ENCODE measurements at regions not wholly inside any gene's neighbourhood (a gene's known extent, or its start where the extent isn't known, plus 50 kb on each side); places are given as distances from the start of the nearest gene placed in this dataset.
A peak's percentile ranks its signal among the peaks of the same experiment; 100 is the strongest.
"Not testable (repeated sequence)": the region's sequence is repeated elsewhere in the genome, so short reads cannot be mapped to it uniquely, and the experiment has no call there.

- not testable (repeated sequence) for DNase-seq
Measured at GRCh38 chr2:131672471-131673399, 145.0 kb downstream of the CCDC74A start.

DNA sequence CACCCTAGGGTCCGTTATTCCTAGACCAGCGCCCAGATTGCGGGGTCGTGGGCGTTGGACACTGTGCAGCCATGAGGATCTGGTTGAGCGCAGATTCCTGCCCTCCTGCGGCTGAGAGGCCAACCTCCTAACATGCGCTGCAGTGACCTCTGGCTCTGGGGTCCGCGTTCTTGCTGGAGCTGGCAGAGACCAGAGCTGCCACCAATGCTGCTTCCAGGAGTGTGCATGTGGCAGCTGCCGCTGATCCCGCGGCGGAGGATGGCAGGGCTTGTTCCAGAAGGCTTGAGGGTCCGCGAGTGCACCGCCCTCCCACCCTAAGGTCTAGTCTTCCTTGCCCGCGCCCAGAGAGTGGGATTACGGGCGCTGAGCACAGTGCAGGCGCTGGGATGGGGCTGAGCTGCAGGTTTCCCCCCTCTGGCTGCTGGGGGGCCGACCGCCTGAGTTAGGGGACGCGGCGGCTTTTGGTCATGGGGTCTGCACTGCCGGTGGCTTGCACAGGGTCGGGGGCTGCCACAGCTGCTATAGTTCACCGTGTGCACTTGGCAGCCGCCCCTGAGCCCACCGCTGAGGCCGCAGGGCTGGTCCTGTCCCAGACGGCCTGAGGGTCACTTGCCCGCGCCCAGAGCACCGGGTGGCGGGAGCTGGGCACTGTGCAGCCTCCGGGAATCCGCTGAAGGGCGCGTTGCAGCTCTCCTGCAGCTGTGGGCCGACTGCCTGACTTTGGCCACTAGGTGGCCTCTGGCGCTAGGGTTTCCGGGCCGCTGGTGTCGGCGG lies 145.9 kb downstream of the CCDC74A start:
- DNase-seq = no peak

GRCh38 chr2:131674174-131674507 lies 146.5 kb downstream of the CCDC74A start:
- DNase-seq = no peak

DNA sequence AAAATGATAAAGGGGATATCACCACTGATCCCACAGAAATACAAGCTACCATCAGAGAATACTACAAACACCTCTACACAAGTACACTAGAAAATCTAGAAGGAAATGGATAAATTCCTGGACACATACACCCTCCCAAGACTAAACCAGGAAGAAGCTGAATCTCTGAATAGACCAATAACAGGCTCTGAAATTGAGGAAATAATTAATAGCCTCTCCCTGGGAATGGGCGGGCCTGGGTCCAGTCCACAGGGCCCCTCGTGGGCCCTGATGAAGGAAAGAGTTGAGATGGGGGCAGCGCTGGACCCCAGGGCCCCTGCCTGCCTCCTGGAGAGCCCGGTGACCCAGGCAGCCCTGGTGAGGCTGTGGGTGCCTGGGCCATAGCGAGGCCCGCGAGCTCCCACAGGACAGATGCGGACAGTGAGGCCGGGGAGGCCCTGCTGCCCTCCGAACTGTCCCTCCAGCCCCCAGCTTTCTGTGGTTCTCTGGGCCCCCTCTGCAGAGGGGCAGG lies 154.0 kb downstream of the CCDC74A start:
- DNase-seq = not testable (repeated sequence)

- peak in 1 of 2 experiments; percentile 66 for DNase-seq
Measured at GRCh38 chr2:131682122-131682944, 154.6 kb downstream of the CCDC74A start.

GRCh38 chr2:131682945-131683330 lies 155.2 kb downstream of the CCDC74A start:
- DNase-seq = not testable (repeated sequence)

DNA sequence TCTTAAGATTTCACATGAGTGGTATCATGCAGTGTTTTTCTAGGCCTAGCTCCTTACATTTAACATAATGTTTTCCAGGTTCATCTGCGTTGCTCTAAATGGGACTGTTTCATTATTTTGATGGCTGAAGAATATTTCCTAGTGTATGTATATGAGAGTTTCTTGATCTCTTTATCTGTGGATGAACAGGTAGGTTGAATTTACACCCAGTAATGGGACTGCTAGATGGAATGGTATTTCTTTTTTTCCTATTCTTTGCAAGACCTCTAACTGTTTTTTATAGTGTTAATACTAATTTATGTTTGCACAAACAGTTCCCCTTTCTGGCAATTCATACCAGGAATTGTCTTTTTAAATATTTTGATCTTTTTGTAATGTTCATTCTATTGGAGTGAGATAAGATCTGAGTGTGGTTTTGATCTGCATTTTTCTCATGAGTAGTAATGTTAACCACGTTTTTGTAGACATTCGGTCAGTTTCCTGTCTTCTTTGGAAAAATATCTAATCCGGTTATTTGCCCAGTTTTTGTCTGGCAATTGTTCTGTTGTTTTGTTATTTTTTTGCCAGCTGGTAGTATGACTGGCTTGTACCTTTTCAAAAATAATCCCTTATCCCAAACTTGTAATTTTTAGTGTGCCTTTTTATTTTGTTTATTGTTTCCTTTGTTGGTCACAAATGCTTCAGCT lies 157.1 kb downstream of the CCDC74A start:
- DNase-seq = not testable (repeated sequence)

GRCh38 chr2:131686164-131686893 lies 158.6 kb downstream of the CCDC74A start:
- not testable (repeated sequence) for DNase-seq

DNA sequence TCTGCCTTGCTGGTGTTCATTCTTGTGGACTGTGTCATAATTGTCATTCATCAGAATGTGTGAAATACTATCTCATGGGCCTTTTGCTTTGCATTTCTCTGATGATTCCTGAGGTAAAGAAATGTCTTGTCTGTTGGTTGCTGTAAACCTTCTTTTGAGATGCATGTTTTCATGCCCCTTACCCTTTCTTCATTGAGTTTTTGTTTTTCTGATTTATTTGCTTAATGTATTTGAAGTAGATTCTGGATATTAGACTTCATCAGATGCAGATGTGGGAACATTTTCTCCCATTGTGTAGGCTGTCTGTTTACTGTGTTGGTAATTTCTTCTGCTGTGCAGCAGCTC lies 159.2 kb downstream of the CCDC74A start:
- not testable (repeated sequence) for DNase-seq

- DNase-seq = not testable (repeated sequence)
Measured at GRCh38 chr2:131689066-131689465, 161.4 kb downstream of the CCDC74A start.

- not testable (repeated sequence) for DNase-seq
Measured at GRCh38 chr2:131711268-131711667, 183.6 kb downstream of the CCDC74A start.

- DNase-seq = not testable (repeated sequence)
Measured at GRCh38 chr2:131717907-131718306, 190.2 kb downstream of the CCDC74A start.

DNA sequence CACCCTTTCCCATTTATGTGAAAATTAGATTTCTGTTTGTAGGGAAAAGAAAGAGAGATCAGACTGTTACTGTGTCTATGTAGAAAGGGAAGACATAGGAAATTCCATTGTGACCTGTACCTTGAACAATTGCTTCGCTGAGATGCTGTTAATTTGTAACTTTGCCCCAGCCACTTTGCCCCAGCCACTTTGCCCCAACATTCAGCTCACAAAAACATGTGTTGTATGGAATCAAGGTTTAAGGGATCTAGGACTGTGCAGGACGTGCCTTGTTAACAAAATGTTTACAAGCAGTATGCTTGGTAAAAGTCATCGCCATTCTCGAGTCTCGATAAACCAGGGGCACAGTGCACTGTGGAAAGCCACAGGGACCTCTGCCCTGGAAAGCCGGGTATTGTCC lies 193.5 kb downstream of the CCDC74A start:
- DNase-seq = not testable (repeated sequence)

GRCh38 chr2:131722256-131722655 lies 194.6 kb downstream of the CCDC74A start:
- not testable (repeated sequence) for DNase-seq

DNA sequence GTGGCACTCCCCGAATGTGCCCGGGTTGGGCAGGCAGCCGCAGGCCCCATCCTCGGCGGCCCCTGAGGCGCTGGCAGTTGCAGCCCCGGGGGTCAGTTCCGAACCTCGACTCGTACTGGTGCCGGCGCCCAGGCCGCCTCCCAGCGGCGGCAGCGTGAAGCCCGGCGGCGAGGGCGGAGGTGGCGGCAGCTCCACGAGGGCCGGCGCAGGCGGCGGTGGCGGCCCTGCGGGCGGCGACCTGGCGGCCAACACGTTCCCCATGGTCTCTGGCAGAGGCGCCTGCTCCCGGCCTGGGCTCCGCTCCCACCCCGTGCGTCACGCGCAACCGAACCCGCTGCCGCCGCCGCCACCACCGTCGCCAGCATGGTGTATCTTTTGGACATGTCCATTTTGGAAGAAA lies 196.3 kb downstream of the CCDC74A start:
- no peak for DNase-seq

DNA sequence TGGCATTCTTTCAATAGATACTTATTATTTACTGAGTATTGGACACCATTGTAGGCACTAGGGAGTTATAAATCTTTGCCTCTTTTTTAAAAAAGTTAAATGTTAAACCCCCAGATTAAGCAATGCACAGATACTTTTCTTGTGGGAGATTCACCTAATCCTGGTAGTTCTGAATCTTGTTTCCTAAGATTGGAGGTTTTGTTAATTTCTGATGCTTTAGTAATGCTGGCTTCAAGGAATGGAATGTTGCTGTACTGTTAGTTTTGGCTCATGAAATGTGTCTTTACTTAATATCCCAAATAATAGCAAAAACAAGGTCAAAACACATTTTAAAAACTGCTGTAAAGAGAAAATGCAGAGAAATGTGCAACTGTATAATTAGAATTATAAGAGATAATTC lies 200.8 kb downstream of the CCDC74A start:
- DNase-seq = not testable (repeated sequence)

DNA sequence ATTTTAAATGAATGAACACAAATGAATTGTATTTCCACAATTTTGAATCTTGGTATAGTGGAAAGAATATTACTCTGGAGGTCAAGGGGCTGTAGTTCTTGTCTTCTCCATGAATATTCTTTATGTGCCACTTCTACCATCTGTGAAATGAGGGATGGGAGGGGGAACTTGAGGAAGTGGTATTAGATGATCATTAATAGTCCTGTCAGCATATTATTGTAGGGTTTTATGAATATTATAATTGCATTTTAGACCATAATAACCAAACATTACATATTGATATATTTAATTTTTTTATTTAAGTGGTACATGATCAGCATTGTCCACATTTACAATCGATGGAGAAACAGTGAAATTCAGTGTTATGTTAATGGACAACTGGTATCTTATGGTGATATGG lies 205.8 kb downstream of the CCDC74A start:
- not testable (repeated sequence) for DNase-seq

- not testable (repeated sequence) for DNase-seq
Measured at GRCh38 chr2:131736406-131736805, 208.7 kb downstream of the CCDC74A start.

GRCh38 chr2:131738533-131738932 lies 210.8 kb downstream of the CCDC74A start:
- not testable (repeated sequence) for DNase-seq

DNA sequence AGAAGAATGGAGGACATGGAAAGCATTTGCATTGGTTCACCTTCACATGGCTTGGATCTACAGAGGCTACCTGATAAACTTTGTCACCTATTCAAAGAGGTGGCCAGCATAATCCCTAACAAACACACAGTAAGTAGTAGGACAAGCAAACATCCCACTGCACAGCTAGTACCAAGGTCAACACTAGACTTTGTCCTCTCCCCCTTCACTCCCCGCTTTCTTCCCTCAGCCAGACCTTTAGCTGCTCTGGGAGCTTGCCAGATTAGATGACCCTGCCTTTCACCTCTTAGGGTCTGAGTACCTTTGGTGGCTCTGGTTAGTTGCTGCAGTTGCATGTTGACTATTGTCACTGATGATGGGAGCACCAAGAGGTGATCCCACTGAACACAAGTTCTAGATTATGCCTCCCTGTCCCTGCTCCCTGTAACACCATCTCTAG lies 211.3 kb downstream of the CCDC74A start:
- not testable (repeated sequence) for DNase-seq

Data from cerebellar nuclear complex (tissue), 1 donor.